HCT116 (cell line): ENCODE measurements at regions not wholly inside any gene's neighbourhood (a gene's known extent, or its start where the extent isn't known, plus 50 kb on each side); places are given as distances from the start of the nearest gene placed in this dataset.

Source experiments
- ATAC-seq: fragments of 200-7000 bp; cut with Tn5 transposase; 2 replicates; pipeline ENCODE4 v1.9.1; 2020; ENCODE audit warnings: mild to moderate bottlenecking, moderate library complexity
- BruUV-seq: library from RNA; stranded (reverse); fragments of 400-500 nt; replicated peaks from 2 replicates; lab custom pipeline; 2021; lab: Mats Ljungman, UMichigan
- CTCF ChIA-PET: fragments of 300-600 bp; sonication (Branson Sonifier 250); formaldehyde crosslinking; loops from one replicate; lab custom pipeline; 2021; ENCODE audit warnings: antibody characterized with exemption; lab: Charles Lee
- POLR2A ChIA-PET: fragments of 300-600, 350-600 bp; sonication (Branson Sonifier 250); formaldehyde crosslinking; loops from one replicate; lab custom pipeline; 2021; ENCODE audit warnings: antibody characterized with exemption; lab: Charles Lee
- RAD21 ChIA-PET, 2 experiments: fragments of 300-600 bp; sonication (Branson Sonifier 250); formaldehyde crosslinking; loops; one replicate each; lab custom pipeline; 2023; ENCODE audit warnings: low total read pairs in 2 of 2; ENCODE audit not compliant: uncharacterized antibody in 2 of 2, unreplicated experiment in 2 of 2, low non-redundant PET in 1 of 2; lab: Charles Lee
- DNase-seq: peaks from one replicate; pipeline ENCODE4 v3.0.0-alpha.2; 2010; ENCODE audit warnings: low read depth, low spot score
- H2AFZ ChIP-seq: fragments of 200-600 bp; shearing (Covaris generic), sonication (generic); 2 replicates; pipeline ENCODE4 v1.6.1; 2017; ENCODE audit warnings: low read depth, mixed run types, mixed read lengths, antibody characterized with exemption, low read length; ENCODE audit not compliant: poor library complexity, severe bottlenecking
- H3K27ac ChIP-seq: 2 replicates; pipeline ENCODE4 v1.5.1; 2012; ENCODE audit warnings: low read depth, low read length
- H3K27me3 ChIP-seq: fragments of 200-600 bp; sonication (generic); 2 replicates; pipeline ENCODE4 v1.6.1; 2016; ENCODE audit warnings: mixed run types, low read length, mixed read lengths; ENCODE audit not compliant: insufficient read depth
- H3K36me3 ChIP-seq, 2 experiments: fragments of 200-500 bp in 1 of 2; fragments of 200-600 bp in 1 of 2; sonication (Bioruptor generic) in 1 of 2; sonication (generic) in 1 of 2; 2 replicates each; pipeline versions ENCODE4 v1.5.1 to v1.6.1; 2014 to 2016; ENCODE audit warnings: low read length in 2 of 2, inconsistent platforms in 1 of 2, mixed read lengths in 1 of 2, mixed run types in 1 of 2; ENCODE audit not compliant: insufficient read depth in 2 of 2, control insufficient read depth in 1 of 2
- H3K4me1 ChIP-seq, 2 experiments: fragments of 200-600 bp in 1 of 2; sonication (generic) in 1 of 2; 2 replicates each; pipeline versions ENCODE4 v1.5.1 to v1.6.1; 2012 to 2017; ENCODE audit warnings: low read length in 2 of 2, inconsistent platforms in 1 of 2, mild to moderate bottlenecking in 1 of 2, mixed read lengths in 1 of 2, mixed run types in 1 of 2, moderate library complexity in 1 of 2; ENCODE audit not compliant: insufficient read depth in 2 of 2, control insufficient read depth in 1 of 2
- H3K4me2 ChIP-seq: fragments of 200-600 bp; sonication (generic); 2 replicates; pipeline ENCODE4 v1.6.1; 2017; ENCODE audit warnings: mixed run types, low read length, mixed read lengths
- H3K4me3 ChIP-seq, 2 experiments: fragments of 200-600 bp in 1 of 2; sonication (generic) in 1 of 2; replicated peaks in 1 of 2; 2 replicates each; pipeline ENCODE4 v1.5.1; 2011 to 2016; ENCODE audit warnings: low read length in 2 of 2, control low read depth in 1 of 2, low read depth in 1 of 2, mild to moderate bottlenecking in 1 of 2, mixed read lengths in 1 of 2, mixed run types in 1 of 2
- H3K79me2 ChIP-seq: fragments of 200-600 bp; sonication (generic); 2 replicates; pipeline ENCODE4 v1.6.1; 2017; ENCODE audit warnings: mild to moderate bottlenecking, mixed run types, low read length, moderate library complexity, mixed read lengths; ENCODE audit not compliant: insufficient read depth
- H3K9ac ChIP-seq: fragments of 200-600 bp; sonication (generic); 2 replicates; pipeline ENCODE4 v1.6.1; 2016; ENCODE audit warnings: low read length, mixed read lengths
- H3K9me2 ChIP-seq: fragments of 200-600 bp; sonication (generic), shearing (Covaris generic); 2 replicates; pipeline ENCODE4 v1.6.1; 2017; ENCODE audit warnings: mixed run types, mild to moderate bottlenecking, moderate library complexity; ENCODE audit not compliant: insufficient read depth
- H3K9me3 ChIP-seq, 2 experiments: fragments of 200-500 bp in 1 of 2; fragments of 200-600 bp in 1 of 2; sonication (Bioruptor generic) in 1 of 2; sonication (generic) in 1 of 2; 2 replicates each; pipeline ENCODE4 v1.6.1; 2014 to 2017; ENCODE audit warnings: low read length in 2 of 2, mixed read lengths in 2 of 2, inconsistent platforms in 1 of 2, low read depth in 1 of 2, mild to moderate bottlenecking in 1 of 2, mixed run types in 1 of 2, moderate library complexity in 1 of 2; ENCODE audit not compliant: control insufficient read depth in 1 of 2, insufficient read depth in 1 of 2
- H4K20me1 ChIP-seq: fragments of 200-600 bp; sonication (generic), shearing (Covaris generic); 2 replicates; pipeline ENCODE4 v1.6.1; 2017; ENCODE audit warnings: mixed run types, mild to moderate bottlenecking, moderate library complexity; ENCODE audit not compliant: insufficient read depth
- ELF1 ChIP-seq: IDR thresholded peaks from 2 replicates; pipeline ENCODE4 v1.6.1; 2012; ENCODE audit warnings: low read depth, borderline replicate concordance
- EZH2phosphoT487 ChIP-seq: fragments of 200-600 bp; IDR thresholded peaks from 2 replicates; pipeline ENCODE4 v1.6.1; 2018; ENCODE audit warnings: antibody characterized with exemption, borderline replicate concordance
- RAD21 ChIP-seq: IDR thresholded peaks from 2 replicates; pipeline ENCODE4 v1.6.1; 2012; ENCODE audit warnings: low read depth, mild to moderate bottlenecking
- SIN3A ChIP-seq: IDR thresholded peaks from 2 replicates; pipeline ENCODE4 v1.6.1; 2012; ENCODE audit warnings: low read depth
- ZNF274 ChIP-seq: fragments of 200-500 bp; sonication (Bioruptor generic); IDR thresholded peaks from 2 replicates; pipeline ENCODE4 v1.6.1; 2014; ENCODE audit warnings: mild to moderate bottlenecking, low read depth, low read length, inconsistent platforms
- intact Hi-C: fragments of 100-400 bp; cut with micrococcal nuclease; formaldehyde crosslinking; loops from 2 replicates; pipeline ENCODE4 v1.10.0; 2022
- TF ChIP-seq, protein P1 (sequence below), 3 experiments: fragments of 200-600 bp in 1 of 3; sonication (generic) in 1 of 3; IDR thresholded peaks in 2 of 3; conservative IDR thresholded peaks in 1 of 3; 2 replicates each; pipeline ENCODE4 v1.5.1; 2012 to 2017; ENCODE audit warnings: low read depth in 2 of 3, low read length in 2 of 3, antibody characterized with exemption in 1 of 3, borderline replicate concordance in 1 of 3, control low read depth in 1 of 3, mild to moderate bottlenecking in 1 of 3, mixed read lengths in 1 of 3, mixed run types in 1 of 3, moderate library complexity in 1 of 3; ENCODE audit not compliant: insufficient read depth in 1 of 3
- TF ChIP-seq, protein P2 (sequence below): IDR thresholded peaks from 2 replicates; pipeline ENCODE4 v1.6.1; 2011; ENCODE audit warnings: mild to moderate bottlenecking, low read length, moderate library complexity; ENCODE audit not compliant: insufficient replicate concordance; ENCODE audit errors: extremely low read depth
- TF ChIP-seq, protein P3 (sequence below): IDR thresholded peaks from 2 replicates; pipeline ENCODE4 v1.6.1; 2012
- TF ChIP-seq, protein P4 (sequence below): IDR thresholded peaks from 2 replicates; pipeline ENCODE4 v1.6.1; 2012; ENCODE audit warnings: low read depth
- TF ChIP-seq, protein P5 (sequence below): IDR thresholded peaks from 2 replicates; pipeline ENCODE4 v1.6.1; 2012

DNA sequence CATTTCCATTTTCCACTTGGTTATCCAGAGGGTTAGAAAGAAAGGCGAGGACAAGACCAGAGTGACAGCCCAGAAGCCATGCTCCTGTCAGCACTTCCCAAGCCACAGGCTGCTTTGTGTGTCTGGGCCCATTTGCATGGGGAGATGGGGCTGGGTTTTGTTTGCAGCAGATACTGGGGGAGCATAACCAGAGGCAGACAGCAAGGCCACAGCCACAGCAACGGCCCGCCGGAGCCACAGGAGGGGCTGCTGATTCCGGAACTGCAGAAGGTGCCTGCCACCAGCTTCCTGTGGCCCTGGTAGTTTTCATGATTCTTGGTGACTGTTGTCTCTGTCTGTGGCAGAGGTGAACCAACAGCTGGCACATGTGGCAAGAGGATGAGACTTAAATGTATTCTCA is 106.6 kb downstream of the DLL1 start:
- H3K4me2 ChIP-seq = no peak overlapping the region
- H3K27me3 ChIP-seq = no peaks in the 10 kb centered on the region
- no peaks in the 10 kb centered on the region for H3K4me1 ChIP-seq
- H3K9me3 ChIP-seq = no peaks in the 10 kb centered on the region
- intact Hi-C loops = no loop called here
- TF ChIP-seq RAD21 = no peak
- TF ChIP-seq, protein P1, sequence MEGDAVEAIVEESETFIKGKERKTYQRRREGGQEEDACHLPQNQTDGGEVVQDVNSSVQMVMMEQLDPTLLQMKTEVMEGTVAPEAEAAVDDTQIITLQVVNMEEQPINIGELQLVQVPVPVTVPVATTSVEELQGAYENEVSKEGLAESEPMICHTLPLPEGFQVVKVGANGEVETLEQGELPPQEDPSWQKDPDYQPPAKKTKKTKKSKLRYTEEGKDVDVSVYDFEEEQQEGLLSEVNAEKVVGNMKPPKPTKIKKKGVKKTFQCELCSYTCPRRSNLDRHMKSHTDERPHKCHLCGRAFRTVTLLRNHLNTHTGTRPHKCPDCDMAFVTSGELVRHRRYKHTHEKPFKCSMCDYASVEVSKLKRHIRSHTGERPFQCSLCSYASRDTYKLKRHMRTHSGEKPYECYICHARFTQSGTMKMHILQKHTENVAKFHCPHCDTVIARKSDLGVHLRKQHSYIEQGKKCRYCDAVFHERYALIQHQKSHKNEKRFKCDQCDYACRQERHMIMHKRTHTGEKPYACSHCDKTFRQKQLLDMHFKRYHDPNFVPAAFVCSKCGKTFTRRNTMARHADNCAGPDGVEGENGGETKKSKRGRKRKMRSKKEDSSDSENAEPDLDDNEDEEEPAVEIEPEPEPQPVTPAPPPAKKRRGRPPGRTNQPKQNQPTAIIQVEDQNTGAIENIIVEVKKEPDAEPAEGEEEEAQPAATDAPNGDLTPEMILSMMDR (IDR thresholded peaks at IDR 0.05 in 2 of 3, conservative IDR thresholded peaks at IDR 0.05 in 1 of 3; ENCODE audit: borderline replicate concordance in 1 of 3, insufficient read depth in 1 of 3, low read depth in 2 of 3, low read length in 2 of 3) = no peak
- TF ChIP-seq, protein P2, sequence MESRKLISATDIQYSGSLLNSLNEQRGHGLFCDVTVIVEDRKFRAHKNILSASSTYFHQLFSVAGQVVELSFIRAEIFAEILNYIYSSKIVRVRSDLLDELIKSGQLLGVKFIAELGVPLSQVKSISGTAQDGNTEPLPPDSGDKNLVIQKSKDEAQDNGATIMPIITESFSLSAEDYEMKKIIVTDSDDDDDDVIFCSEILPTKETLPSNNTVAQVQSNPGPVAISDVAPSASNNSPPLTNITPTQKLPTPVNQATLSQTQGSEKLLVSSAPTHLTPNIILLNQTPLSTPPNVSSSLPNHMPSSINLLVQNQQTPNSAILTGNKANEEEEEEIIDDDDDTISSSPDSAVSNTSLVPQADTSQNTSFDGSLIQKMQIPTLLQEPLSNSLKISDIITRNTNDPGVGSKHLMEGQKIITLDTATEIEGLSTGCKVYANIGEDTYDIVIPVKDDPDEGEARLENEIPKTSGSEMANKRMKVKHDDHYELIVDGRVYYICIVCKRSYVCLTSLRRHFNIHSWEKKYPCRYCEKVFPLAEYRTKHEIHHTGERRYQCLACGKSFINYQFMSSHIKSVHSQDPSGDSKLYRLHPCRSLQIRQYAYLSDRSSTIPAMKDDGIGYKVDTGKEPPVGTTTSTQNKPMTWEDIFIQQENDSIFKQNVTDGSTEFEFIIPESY = no peak
- no peak for TF ChIP-seq EZH2phosphoT487
- TF ChIP-seq SIN3A = no peak
- TF ChIP-seq ELF1 = no peak
- TF ChIP-seq, protein P3, sequence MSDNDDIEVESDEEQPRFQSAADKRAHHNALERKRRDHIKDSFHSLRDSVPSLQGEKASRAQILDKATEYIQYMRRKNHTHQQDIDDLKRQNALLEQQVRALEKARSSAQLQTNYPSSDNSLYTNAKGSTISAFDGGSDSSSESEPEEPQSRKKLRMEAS = no peak
- TF ChIP-seq, protein P4, sequence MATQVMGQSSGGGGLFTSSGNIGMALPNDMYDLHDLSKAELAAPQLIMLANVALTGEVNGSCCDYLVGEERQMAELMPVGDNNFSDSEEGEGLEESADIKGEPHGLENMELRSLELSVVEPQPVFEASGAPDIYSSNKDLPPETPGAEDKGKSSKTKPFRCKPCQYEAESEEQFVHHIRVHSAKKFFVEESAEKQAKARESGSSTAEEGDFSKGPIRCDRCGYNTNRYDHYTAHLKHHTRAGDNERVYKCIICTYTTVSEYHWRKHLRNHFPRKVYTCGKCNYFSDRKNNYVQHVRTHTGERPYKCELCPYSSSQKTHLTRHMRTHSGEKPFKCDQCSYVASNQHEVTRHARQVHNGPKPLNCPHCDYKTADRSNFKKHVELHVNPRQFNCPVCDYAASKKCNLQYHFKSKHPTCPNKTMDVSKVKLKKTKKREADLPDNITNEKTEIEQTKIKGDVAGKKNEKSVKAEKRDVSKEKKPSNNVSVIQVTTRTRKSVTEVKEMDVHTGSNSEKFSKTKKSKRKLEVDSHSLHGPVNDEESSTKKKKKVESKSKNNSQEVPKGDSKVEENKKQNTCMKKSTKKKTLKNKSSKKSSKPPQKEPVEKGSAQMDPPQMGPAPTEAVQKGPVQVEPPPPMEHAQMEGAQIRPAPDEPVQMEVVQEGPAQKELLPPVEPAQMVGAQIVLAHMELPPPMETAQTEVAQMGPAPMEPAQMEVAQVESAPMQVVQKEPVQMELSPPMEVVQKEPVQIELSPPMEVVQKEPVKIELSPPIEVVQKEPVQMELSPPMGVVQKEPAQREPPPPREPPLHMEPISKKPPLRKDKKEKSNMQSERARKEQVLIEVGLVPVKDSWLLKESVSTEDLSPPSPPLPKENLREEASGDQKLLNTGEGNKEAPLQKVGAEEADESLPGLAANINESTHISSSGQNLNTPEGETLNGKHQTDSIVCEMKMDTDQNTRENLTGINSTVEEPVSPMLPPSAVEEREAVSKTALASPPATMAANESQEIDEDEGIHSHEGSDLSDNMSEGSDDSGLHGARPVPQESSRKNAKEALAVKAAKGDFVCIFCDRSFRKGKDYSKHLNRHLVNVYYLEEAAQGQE = no peak
- TF ChIP-seq ZNF274 = no peak
- TF ChIP-seq, protein P5, sequence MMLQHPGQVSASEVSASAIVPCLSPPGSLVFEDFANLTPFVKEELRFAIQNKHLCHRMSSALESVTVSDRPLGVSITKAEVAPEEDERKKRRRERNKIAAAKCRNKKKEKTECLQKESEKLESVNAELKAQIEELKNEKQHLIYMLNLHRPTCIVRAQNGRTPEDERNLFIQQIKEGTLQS = no peak
- RAD21 ChIA-PET = no interaction called here
- H3K9ac ChIP-seq = no peak overlapping the region
- no peak for ATAC-seq
- no peaks in the 10 kb centered on the region for H3K36me3 ChIP-seq
- no peak overlapping the region for H3K27ac ChIP-seq
- no peak overlapping the region for H3K4me3 ChIP-seq
- no peaks in the 10 kb centered on the region for H3K79me2 ChIP-seq
- no TSS peak for BruUV-seq
- H4K20me1 ChIP-seq = no peaks in the 10 kb centered on the region
- POLR2A ChIA-PET = no interaction called here
- DNase-seq = no peak
- H3K9me2 ChIP-seq = no peaks in the 10 kb centered on the region
- CTCF ChIA-PET = no interaction called here
- H2AFZ ChIP-seq = no peak overlapping the region
